Muscle layer of duodenum (tissue), 2 donors: ENCODE measurements at regions not wholly inside any gene's neighbourhood (a gene's known extent, or its start where the extent isn't known, plus 50 kb on each side); places are given as distances from the start of the nearest gene placed in this dataset.
"Not testable (repeated sequence)": the region's sequence is repeated elsewhere in the genome, so short reads cannot be mapped to it uniquely, and the experiment has no call there.

Experiments used
- H3K27ac ChIP-seq: one replicate; pipeline ENCODE4 v1.7.0; 2013; ENCODE audit warnings: mild to moderate bottlenecking, low read length
- H3K27me3 ChIP-seq: one replicate; pipeline ENCODE4 v1.7.0; 2013; ENCODE audit warnings: low read depth, mild to moderate bottlenecking, control low read depth, low read length
- H3K36me3 ChIP-seq, 2 donors: one replicate each; pipeline ENCODE4 v1.7.0; 2013; ENCODE audit warnings: low read length in 2 of 2, control low read depth in 1 of 2, mild to moderate bottlenecking in 1 of 2; ENCODE audit not compliant: insufficient read depth in 2 of 2, control insufficient read depth in 1 of 2
- H3K4me1 ChIP-seq, 2 donors: one replicate each; pipeline ENCODE4 v1.7.0; 2013; ENCODE audit warnings: low read length in 2 of 2, mild to moderate bottlenecking in 2 of 2, control low read depth in 1 of 2, moderate library complexity in 1 of 2; ENCODE audit not compliant: insufficient read depth in 2 of 2, control insufficient read depth in 1 of 2
- H3K4me3 ChIP-seq, 2 donors: one replicate each; pipeline ENCODE4 v1.7.0; 2013; ENCODE audit warnings: low read length in 2 of 2, low read depth in 1 of 2, mild to moderate bottlenecking in 1 of 2
- H3K9me3 ChIP-seq, 2 donors: one replicate each; pipeline ENCODE4 v1.7.0; 2013; ENCODE audit warnings: low read length in 2 of 2, control low read depth in 1 of 2, mild to moderate bottlenecking in 1 of 2; ENCODE audit not compliant: control insufficient read depth in 1 of 2
- donor health status: healthy.

GRCh38 chr5:67732921-67733320, 482.6 kb upstream of the PIK3R1 start:
- peaks cover 0 to 4% of the 10 kb centered on the region in 2 donors for H3K4me1 ChIP-seq
- no peak overlapping the region for H3K4me3 ChIP-seq
- no peaks in the 10 kb centered on the region for H3K9me3 ChIP-seq
- H3K27me3 ChIP-seq = no peaks in the 10 kb centered on the region
- no peaks in the 10 kb centered on the region for H3K36me3 ChIP-seq
- no peak overlapping the region for H3K27ac ChIP-seq

DNA sequence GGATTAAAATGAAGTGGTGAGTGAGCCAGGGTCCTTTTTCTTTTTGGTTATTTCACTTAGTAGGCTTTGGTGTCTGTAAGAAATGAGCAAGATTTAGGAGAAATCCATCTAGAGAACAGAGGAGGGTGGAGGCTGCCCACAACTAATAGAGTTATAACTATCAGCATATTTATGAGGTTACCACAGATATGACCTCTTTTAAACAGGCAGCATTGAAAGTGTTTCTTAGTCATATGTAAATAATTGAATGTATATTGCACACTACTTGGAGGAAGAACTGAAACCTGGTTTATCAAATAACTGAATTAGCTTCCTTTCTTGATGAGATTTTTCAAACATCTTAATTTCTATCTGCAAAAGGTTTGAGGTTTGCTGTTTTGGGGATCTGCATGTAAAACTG, 483.1 kb upstream of the PIK3R1 start:
- H3K36me3 ChIP-seq = no peaks in the 10 kb centered on the region
- no peak overlapping the region for H3K4me3 ChIP-seq
- no peaks in the 10 kb centered on the region for H3K27me3 ChIP-seq
- peaks cover 0 to 4% of the 10 kb centered on the region in 2 donors for H3K4me1 ChIP-seq
- H3K27ac ChIP-seq = no peak overlapping the region
- no peaks in the 10 kb centered on the region for H3K9me3 ChIP-seq

DNA sequence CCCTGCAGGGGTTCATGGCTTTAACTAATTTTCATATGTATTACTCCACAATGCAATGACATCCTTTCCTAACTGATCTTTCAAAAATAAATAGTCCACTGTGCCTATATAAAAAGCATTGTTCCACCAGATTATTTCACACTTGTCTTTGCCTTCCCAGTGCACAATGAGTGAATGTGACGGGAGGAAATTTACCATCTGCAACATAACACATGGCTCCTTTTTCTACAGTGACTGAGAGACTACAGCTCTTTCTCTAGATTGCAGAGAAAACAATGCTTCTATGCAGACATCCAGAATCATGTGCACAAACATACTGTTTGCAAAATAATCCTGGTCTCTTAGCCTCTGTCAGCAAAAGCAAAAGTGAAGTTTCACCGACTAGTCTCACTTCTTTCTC, 483.7 kb upstream of the PIK3R1 start:
- Histone ChIP-seq H3K36me3 (no peaks in the 10 kb centered on the region), H3K4me1 (peaks cover 0 to 4% of the 10 kb centered on the region in 2 donors), H3K27ac (no peak overlapping the region), H3K4me3 (no peak overlapping the region), H3K9me3 (no peaks in the 10 kb centered on the region), H3K27me3 (no peaks in the 10 kb centered on the region)

DNA sequence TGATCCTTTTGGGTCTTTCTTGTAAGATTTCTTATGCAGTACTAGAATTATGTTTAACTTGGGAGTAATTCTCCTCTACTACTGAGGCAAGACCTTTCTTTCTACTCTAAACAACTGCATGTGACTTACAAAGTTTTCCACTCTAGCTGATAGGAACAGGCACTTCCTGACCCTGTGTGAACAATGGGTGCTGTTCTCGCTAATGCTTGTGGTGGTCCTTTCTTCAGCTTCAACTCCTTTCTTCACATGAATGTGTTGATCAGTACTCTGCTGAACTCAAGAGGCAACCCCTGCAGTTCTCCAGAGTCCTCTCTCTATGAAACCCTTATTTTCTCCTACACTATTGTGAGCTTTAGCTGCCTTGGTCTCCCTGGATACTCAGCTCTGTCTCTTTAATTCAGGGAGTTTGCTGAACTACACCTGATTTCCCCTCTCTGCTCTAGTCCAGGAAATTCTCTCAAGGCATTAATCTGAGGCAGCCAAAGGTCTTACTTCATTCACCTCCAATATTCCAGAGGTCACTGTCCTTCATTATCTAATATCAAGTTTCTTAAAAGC, 484.6 kb upstream of the PIK3R1 start:
- H3K27ac ChIP-seq = no peak overlapping the region
- peaks cover 0 to 4% of the 10 kb centered on the region in 2 donors for H3K4me1 ChIP-seq
- H3K9me3 ChIP-seq = no peaks in the 10 kb centered on the region
- H3K36me3 ChIP-seq = no peaks in the 10 kb centered on the region
- no peak overlapping the region for H3K4me3 ChIP-seq
- H3K27me3 ChIP-seq = no peaks in the 10 kb centered on the region

- Histone ChIP-seq H3K4me3 (no peak overlapping the region), H3K27ac (no peak overlapping the region), H3K9me3 (no peaks in the 10 kb centered on the region), H3K27me3 (no peaks in the 10 kb centered on the region), H3K36me3 (no peaks in the 10 kb centered on the region), H3K4me1 (peaks cover 0 to 10% of the 10 kb centered on the region in 2 donors)
Observed at GRCh38 chr5:67728326-67728890, 487.1 kb upstream of the PIK3R1 start.

DNA sequence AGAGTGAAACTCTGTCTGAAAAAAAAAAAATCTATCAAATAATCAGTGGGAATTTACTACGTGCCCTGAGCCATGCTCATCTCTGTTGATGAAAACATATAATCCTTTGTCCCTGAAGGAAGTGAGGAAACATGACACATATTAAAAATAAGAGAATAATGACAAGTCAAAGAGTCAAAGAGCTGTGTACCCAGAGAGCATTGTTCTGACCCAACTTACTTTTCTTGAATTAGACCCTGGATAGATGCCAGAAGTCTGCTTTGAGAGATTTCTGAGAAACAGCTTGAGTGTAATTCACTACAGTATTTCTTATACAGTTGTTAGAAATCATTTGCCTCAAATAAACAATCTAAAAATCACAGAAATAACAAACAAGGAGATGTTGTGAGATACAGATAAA, 490.0 kb upstream of the PIK3R1 start:
- no peaks in the 10 kb centered on the region for H3K27me3 ChIP-seq
- peaks cover 0 to 6% of the 10 kb centered on the region in 2 donors for H3K4me1 ChIP-seq
- no peaks in the 10 kb centered on the region for H3K36me3 ChIP-seq
- H3K9me3 ChIP-seq = no peaks in the 10 kb centered on the region
- no peak overlapping the region for H3K4me3 ChIP-seq
- no peak overlapping the region for H3K27ac ChIP-seq

GRCh38 chr5:67724412-67725135, 491.0 kb upstream of the PIK3R1 start:
- Histone ChIP-seq H3K4me3 (no peak overlapping the region), H3K27ac (no peak overlapping the region)

GRCh38 chr5:67723873-67724272, 491.7 kb upstream of the PIK3R1 start:
- Histone ChIP-seq H3K9me3 (no peaks in the 10 kb centered on the region), H3K36me3 (no peaks in the 10 kb centered on the region), H3K27me3 (no peaks in the 10 kb centered on the region), H3K27ac (no peak overlapping the region), H3K4me1 (peaks cover 0 to 6% of the 10 kb centered on the region in 2 donors), H3K4me3 (no peak overlapping the region)

More at GRCh38 chr5:67724412-67725135, 491.0 kb upstream of the PIK3R1 start:
- H3K9me3 ChIP-seq = no peaks in the 10 kb centered on the region
- peaks cover 0 to 6% of the 10 kb centered on the region in 2 donors for H3K4me1 ChIP-seq
- H3K27me3 ChIP-seq = no peaks in the 10 kb centered on the region
- H3K36me3 ChIP-seq = no peaks in the 10 kb centered on the region

DNA sequence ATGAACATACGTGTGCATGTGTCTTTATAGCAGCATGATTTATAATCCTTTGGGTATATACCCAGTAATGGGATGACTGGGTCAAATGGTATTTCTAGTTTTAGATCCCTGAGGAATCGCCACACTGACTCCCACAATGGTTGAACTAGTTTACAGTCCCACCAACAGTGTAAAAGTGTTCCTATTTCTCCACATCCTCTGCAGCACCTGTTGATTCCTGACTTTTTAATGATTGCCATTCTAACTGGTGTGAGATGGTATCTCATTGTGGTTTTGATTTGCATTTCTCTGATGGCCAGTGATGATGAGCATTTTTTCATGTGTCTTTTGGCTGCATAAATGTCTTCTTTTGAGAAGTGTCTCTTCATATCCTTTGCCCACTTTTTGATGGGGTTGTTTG, 493.0 kb upstream of the PIK3R1 start:
- H3K36me3 ChIP-seq, H3K4me1 ChIP-seq, H3K9me3 ChIP-seq, H3K27ac ChIP-seq, H3K27me3 ChIP-seq, H3K4me3 ChIP-seq: not testable (repeated sequence)

GRCh38 chr5:67720162-67720772, 495.3 kb upstream of the PIK3R1 start:
- Histone ChIP-seq H3K4me1 (no peaks in the 10 kb centered on the region), H3K4me3 (no peak overlapping the region), H3K9me3 (no peaks in the 10 kb centered on the region), H3K27me3 (no peaks in the 10 kb centered on the region), H3K36me3 (no peaks in the 10 kb centered on the region), H3K27ac (no peak overlapping the region)

- Histone ChIP-seq H3K9me3 (peaks cover 7 to 19% of the 10 kb centered on the region in 2 donors), H3K27me3 (no peaks in the 10 kb centered on the region), H3K36me3 (no peaks in the 10 kb centered on the region), H3K4me3 (no peak overlapping the region), H3K4me1 (no peaks in the 10 kb centered on the region), H3K27ac (no peak overlapping the region)
Observed at GRCh38 chr5:67702008-67702407, 505.4 kb upstream of the CD180 start.
